H9 (cell line): ENCODE measurements at regions not wholly inside any gene's neighbourhood (a gene's known extent, or its start where the extent isn't known, plus 50 kb on each side); places are given as distances from the start of the nearest gene placed in this dataset.

Experiments used
- DNase-seq: peaks from one replicate; pipeline ENCODE4 v3.0.0-alpha.2; 2017
- H2AFZ ChIP-seq: one replicate; pipeline ENCODE4 v1.6.1; 2013; ENCODE audit warnings: mild to moderate bottlenecking, low read length, control low read depth, moderate library complexity
- H2AK5ac ChIP-seq: 2 replicates; pipeline ENCODE4 v1.6.1; 2013; ENCODE audit warnings: low read length, control low read depth, mixed read lengths; ENCODE audit not compliant: insufficient read length
- H2BK120ac ChIP-seq: one replicate; pipeline ENCODE4 v1.6.1; 2013; ENCODE audit warnings: low read depth, mild to moderate bottlenecking, low read length, control low read depth, inconsistent platforms; ENCODE audit not compliant: poor library complexity, severe bottlenecking
- H2BK12ac ChIP-seq: 2 replicates; pipeline ENCODE4 v1.6.1; 2013; ENCODE audit warnings: low read length, control low read depth, mixed read lengths, low read depth; ENCODE audit not compliant: insufficient read length
- H2BK15ac ChIP-seq: 2 replicates; pipeline ENCODE4 v1.6.1; 2013; ENCODE audit warnings: low read depth, low read length, control low read depth
- H2BK20ac ChIP-seq: one replicate; pipeline ENCODE4 v1.6.1; 2013; ENCODE audit warnings: low read depth, mild to moderate bottlenecking, low read length, control low read depth, inconsistent platforms; ENCODE audit not compliant: poor library complexity, severe bottlenecking
- H2BK5ac ChIP-seq: 2 replicates; pipeline ENCODE4 v1.6.1; 2013; ENCODE audit warnings: low read length, control low read depth, mixed read lengths; ENCODE audit not compliant: insufficient read length
- H3K14ac ChIP-seq: 2 replicates; pipeline ENCODE4 v1.6.1; 2013; ENCODE audit warnings: low read length, control low read depth; ENCODE audit not compliant: insufficient read depth
- H3K18ac ChIP-seq: 2 replicates; pipeline ENCODE4 v1.6.1; 2013; ENCODE audit warnings: low read depth, mild to moderate bottlenecking, mixed read lengths, low read length, control low read depth; ENCODE audit not compliant: insufficient read length
- H3K23ac ChIP-seq: 2 replicates; pipeline ENCODE4 v1.6.1; 2013; ENCODE audit warnings: low read length, control low read depth, mixed read lengths, low read depth; ENCODE audit not compliant: insufficient read length
- H3K23me2 ChIP-seq: 2 replicates; pipeline ENCODE4 v1.6.1; 2013; ENCODE audit warnings: low read depth, mild to moderate bottlenecking, mixed read lengths, low read length, control low read depth; ENCODE audit not compliant: insufficient read length, poor library complexity, severe bottlenecking
- H3K27ac ChIP-seq: 2 replicates; pipeline ENCODE4 v1.5.1; 2013; ENCODE audit warnings: low read length, control low read depth, mixed read lengths, low read depth; ENCODE audit not compliant: insufficient read length
- H3K27me3 ChIP-seq: 2 replicates; pipeline ENCODE4 v1.6.1; 2013; ENCODE audit warnings: low read length, control low read depth, inconsistent platforms; ENCODE audit not compliant: insufficient read depth
- H3K4ac ChIP-seq: 2 replicates; pipeline ENCODE4 v1.6.1; 2013; ENCODE audit warnings: low read depth, mild to moderate bottlenecking, control low read depth, inconsistent platforms, low read length, moderate library complexity
- H3K4me1 ChIP-seq: 2 replicates; pipeline ENCODE4 v1.6.1; 2013; ENCODE audit warnings: low read length, control low read depth, inconsistent platforms; ENCODE audit not compliant: insufficient read depth
- H3K4me2 ChIP-seq: 2 replicates; pipeline ENCODE4 v1.6.1; 2013; ENCODE audit warnings: low read length, control low read depth, mixed read lengths; ENCODE audit not compliant: insufficient read length, insufficient read depth
- H3K56ac ChIP-seq: 2 replicates; pipeline ENCODE4 v1.6.1; 2013; ENCODE audit warnings: low read depth, mild to moderate bottlenecking, mixed read lengths, low read length, control low read depth; ENCODE audit not compliant: insufficient read length
- H3K79me1 ChIP-seq: 2 replicates; pipeline ENCODE4 v1.6.1; 2013; ENCODE audit warnings: low read depth, mild to moderate bottlenecking, moderate library complexity, low read length, control low read depth, inconsistent platforms; ENCODE audit not compliant: insufficient read depth, poor library complexity, severe bottlenecking
- H3K79me2 ChIP-seq: 2 replicates; pipeline ENCODE4 v1.6.1; 2013; ENCODE audit warnings: low read length, control low read depth, inconsistent platforms; ENCODE audit not compliant: insufficient read depth
- H3K9ac ChIP-seq: 2 replicates; pipeline ENCODE4 v1.6.1; 2013; ENCODE audit warnings: low read length, control low read depth, mixed read lengths; ENCODE audit not compliant: insufficient read length; ENCODE audit errors: extremely low read depth
- H3K9me3 ChIP-seq: one replicate; pipeline ENCODE4 v1.6.1; 2013; ENCODE audit warnings: low read depth, low read length, inconsistent platforms; ENCODE audit not compliant: control insufficient read depth
- H3T11ph ChIP-seq: one replicate; pipeline ENCODE4 v1.6.1; 2013; ENCODE audit warnings: mild to moderate bottlenecking, low read length, control low read depth, inconsistent platforms
- H4K20me1 ChIP-seq: one replicate; pipeline ENCODE4 v1.6.1; 2013; ENCODE audit not compliant: control insufficient read depth, insufficient read length, insufficient read depth
- H4K5ac ChIP-seq: 2 replicates; pipeline ENCODE4 v1.6.1; 2013; ENCODE audit warnings: low read depth, mild to moderate bottlenecking, mixed read lengths, low read length, control low read depth; ENCODE audit not compliant: insufficient read length
- H4K8ac ChIP-seq: replicated peaks from 2 replicates; pipeline ENCODE4 v1.6.1; 2013; ENCODE audit warnings: low read length, control low read depth, mixed read lengths, low read depth; ENCODE audit not compliant: insufficient read length
- H4K91ac ChIP-seq: 2 replicates; pipeline ENCODE4 v1.6.1; 2013; ENCODE audit warnings: low read depth, mild to moderate bottlenecking, moderate library complexity, mixed read lengths, low read length, control low read depth; ENCODE audit not compliant: insufficient read length
- H3K27ac Mint-ChIP-seq, 3 experiments: 2 replicates in 2 of 3; 3 replicates in 1 of 3; pipeline ENCODE4 v1.8.0; 2020 to 2021; ENCODE audit warnings: mixed read lengths in 3 of 3, mild to moderate bottlenecking in 1 of 3, moderate library complexity in 1 of 3
- H3K27me3 Mint-ChIP-seq: 2 replicates; pipeline ENCODE4 v1.8.0; 2021; ENCODE audit warnings: low read depth, mild to moderate bottlenecking, moderate library complexity, mixed read lengths
- H3K36me3 Mint-ChIP-seq, 3 experiments: 2 replicates in 2 of 3; 3 replicates in 1 of 3; pipeline ENCODE4 v1.8.0; 2020 to 2021; ENCODE audit warnings: low read depth in 3 of 3, mixed read lengths in 3 of 3; ENCODE audit not compliant: insufficient read depth in 1 of 3
- H3K4me1 Mint-ChIP-seq, 2 experiments: 2 replicates each; pipeline ENCODE4 v1.8.0; 2020; ENCODE audit warnings: mixed read lengths in 2 of 2
- H3K4me3 Mint-ChIP-seq, 2 experiments: 2 replicates in 1 of 2; 3 replicates in 1 of 2; pipeline ENCODE4 v1.8.0; 2020 to 2021; ENCODE audit warnings: mild to moderate bottlenecking in 2 of 2, mixed read lengths in 2 of 2, moderate library complexity in 1 of 2
- H3K9me3 Mint-ChIP-seq, 2 experiments: 2 replicates in 1 of 2; 3 replicates in 1 of 2; pipeline ENCODE4 v1.8.0; 2020; ENCODE audit warnings: mild to moderate bottlenecking in 2 of 2, mixed read lengths in 2 of 2, moderate library complexity in 1 of 2
- CTCF ChIP-seq: fragments of 200-600 bp; sonication (generic); conservative IDR thresholded peaks from 3 replicates; pipeline ENCODE4 v1.8.0; 2021; ENCODE audit warnings: antibody characterized with exemption, mild to moderate bottlenecking
- WGBS: extraction: QIAGEN DNeasy Blood & Tissue Kit; methylation state at CpG from one replicate; pipeline ENCODE4 v1.1.7; 2013; ENCODE audit warnings: missing lambda C conversion rate, low lambda C conversion rate, mixed read lengths; ENCODE audit not compliant: insufficient read length; ENCODE audit errors: extremely low coverage; 5-methylcytosine and 5-hydroxymethylcytosine counted together

DNA sequence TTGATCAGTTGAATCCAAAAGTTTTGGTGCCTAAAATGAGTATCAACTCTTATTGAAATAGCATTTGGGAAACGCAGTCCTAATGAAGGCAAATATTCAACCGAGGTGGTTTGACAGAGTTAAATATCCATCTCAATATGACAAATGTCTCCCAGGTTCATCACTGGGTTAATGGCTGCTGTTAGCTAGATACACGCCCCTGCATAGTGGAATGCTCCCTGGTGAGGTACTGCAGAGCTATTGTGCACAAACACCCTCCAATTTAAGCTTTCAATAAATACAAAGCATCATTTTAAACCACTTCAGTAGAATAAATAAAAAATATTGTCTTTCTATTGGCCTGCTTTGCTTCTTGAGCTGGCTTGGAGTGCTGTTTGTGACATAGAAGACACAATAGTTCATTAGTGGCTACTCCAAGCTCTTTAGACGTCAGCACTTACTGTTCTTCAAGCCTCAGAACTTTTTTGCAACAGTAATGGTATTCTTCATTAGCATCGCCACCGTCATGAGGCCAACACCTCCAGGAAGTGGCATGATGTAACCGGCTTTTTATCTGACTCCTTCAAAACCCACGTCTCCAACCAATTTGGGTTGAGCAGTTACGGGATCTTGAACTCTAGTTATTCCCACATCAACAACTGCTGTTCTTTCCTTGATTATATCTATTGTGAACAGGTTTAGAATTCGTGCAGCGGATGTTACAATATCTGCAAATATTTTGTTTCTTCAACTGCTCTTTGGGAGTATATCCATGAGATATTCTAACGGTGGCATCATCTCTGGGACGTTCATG, 1159.6 kb upstream of the EPHA6 start:
- H3K9me3 Mint-ChIP-seq: peaks cover 10 to 18% of the 10 kb centered on the region in 2 experiments; a peak in 4 of 5 replicates
- no peaks in the 10 kb centered on the region for H3K4me1 Mint-ChIP-seq
- no peak overlapping the region for H2BK5ac ChIP-seq
- H3K23ac ChIP-seq: no peak overlapping the region
- no peak overlapping the region for H3K27ac Mint-ChIP-seq
- H3K4ac ChIP-seq: no peak overlapping the region
- no peak overlapping the region for H3K18ac ChIP-seq
- TF ChIP-seq CTCF: no peak
- peaks cover 3 to 8% (median 3%) of the 10 kb centered on the region in 3 experiments for H3K36me3 Mint-ChIP-seq
- no peaks in the 10 kb centered on the region for H3K79me2 ChIP-seq
- H3T11ph ChIP-seq: no peak overlapping the region
- H3K27me3 ChIP-seq: no peaks in the 10 kb centered on the region
- no peak overlapping the region for H2AK5ac ChIP-seq
- H3K23me2 ChIP-seq: no peaks in the 10 kb centered on the region
- H3K4me1 ChIP-seq: no peaks in the 10 kb centered on the region
- H3K14ac ChIP-seq: no peak overlapping the region
- no peak overlapping the region for H4K91ac ChIP-seq
- no peak overlapping the region for H2BK120ac ChIP-seq
- no peak overlapping the region for H4K8ac ChIP-seq
- H3K9ac ChIP-seq: no peak overlapping the region
- H3K9me3 ChIP-seq: no peaks in the 10 kb centered on the region
- no peak for DNase-seq
- no peak overlapping the region for H3K4me2 ChIP-seq
- H2AFZ ChIP-seq: no peak overlapping the region
- no peak overlapping the region for H2BK20ac ChIP-seq
- no peak overlapping the region for H3K56ac ChIP-seq
- no peak overlapping the region for H3K4me3 Mint-ChIP-seq
- WGBS: no CpG with 5 or more reads among the region's 13 CpGs
- H4K20me1 ChIP-seq: no peaks in the 10 kb centered on the region
- no peaks in the 10 kb centered on the region for H3K79me1 ChIP-seq
- no peak overlapping the region for H3K27ac ChIP-seq
- no peaks in the 10 kb centered on the region for H3K27me3 Mint-ChIP-seq
- no peak overlapping the region for H2BK15ac ChIP-seq
- H2BK12ac ChIP-seq: no peak overlapping the region
- H4K5ac ChIP-seq: no peak overlapping the region
